D721Med (cell line): ENCODE measurements at regions not wholly inside any gene's neighbourhood (a gene's known extent, or its start where the extent isn't known, plus 50 kb on each side); places are given as distances from the start of the nearest gene placed in this dataset.

Source experiments
- DNase-seq: peaks from one replicate; pipeline ENCODE4 v3.0.0; 2011; ENCODE audit warnings: low spot score; ENCODE audit not compliant: insufficient read length
- FAIRE-seq: peaks from 2 replicates; lab custom pipeline; 2011; peaks lifted over from hg19 to GRCh38; lab: Jason Lieb, UNC
- CTCF ChIP-seq: IDR thresholded peaks from 2 replicates; pipeline ENCODE4 v1.5.1; 2012; ENCODE audit warnings: mild to moderate bottlenecking, control low read depth; ENCODE audit not compliant: insufficient read depth; ENCODE audit errors: missing control alignments

- DNase-seq: no peak
- FAIRE-seq: no peak
- no peak for TF ChIP-seq CTCF
Observed at GRCh38 chr12:19891936-19892591, 452.8 kb downstream of the AEBP2 start.

- peak; percentile 39 for TF ChIP-seq CTCF
- DNase-seq: no peak
- FAIRE-seq: no peak
Observed at GRCh38 chr12:19893514-19893913, 454.2 kb downstream of the AEBP2 start.

GRCh38 chr12:19894050-19894449, 454.8 kb downstream of the AEBP2 start:
- FAIRE-seq (no peak), DNase-seq (no peak)
- no peak for TF ChIP-seq CTCF

- DNase-seq (no peak), FAIRE-seq (no peak)
- TF ChIP-seq CTCF: no peak
Observed at GRCh38 chr12:19894803-19895202, 455.5 kb downstream of the AEBP2 start.

GRCh38 chr12:19895246-19896020, 456.1 kb downstream of the AEBP2 start:
- DNase-seq (no peak), FAIRE-seq (no peak)
- TF ChIP-seq CTCF: no peak

- DNase-seq: no peak
- FAIRE-seq: no peak
- no peak for TF ChIP-seq CTCF
Observed at GRCh38 chr12:19896041-19896440, 456.7 kb downstream of the AEBP2 start.

- FAIRE-seq (no peak), DNase-seq (no peak)
- no peak for TF ChIP-seq CTCF
Observed at GRCh38 chr12:19896534-19896933, 457.2 kb downstream of the AEBP2 start.
